H1 (cell line): ENCODE measurements at regions not wholly inside any gene's neighbourhood (a gene's known extent, or its start where the extent isn't known, plus 50 kb on each side); places are given as distances from the start of the nearest gene placed in this dataset.

Source experiments
- CTCF ChIA-PET: fragments of 300-600 bp; sonication (Branson Sonifier 250); formaldehyde crosslinking; loops from one replicate; lab custom pipeline; 2021; ENCODE audit not compliant: partially characterized antibody; lab: Charles Lee
- POLR2A ChIA-PET: fragments of 300-600 bp; sonication (Branson Sonifier 250); formaldehyde crosslinking; loops from one replicate; lab custom pipeline; 2021; ENCODE audit warnings: inconsistent platforms; ENCODE audit not compliant: partially characterized antibody; lab: Charles Lee
- DNase-seq, 2 experiments: peaks; one replicate each; pipeline versions ENCODE4 v3.0.0 to v3.0.0-alpha.2; 2010 to 2022; ENCODE audit warnings: low spot score in 2 of 2, low read depth in 1 of 2, mixed read lengths in 1 of 2
- FAIRE-seq: peaks from 2 replicates; lab custom pipeline; 2011; peaks lifted over from hg19 to GRCh38; lab: Jason Lieb, UNC
- H2AFZ ChIP-seq: 2 replicates; pipeline ENCODE4 v1.8.1; 2012; ENCODE audit warnings: low read length, inconsistent platforms
- H2AK5ac ChIP-seq: 2 replicates; pipeline ENCODE4 v1.6.1; 2013; ENCODE audit warnings: low read depth, low read length
- H2BK120ac ChIP-seq: replicated peaks from 2 replicates; pipeline ENCODE3; 2013; ENCODE audit warnings: low read depth, low read length, inconsistent platforms
- H2BK12ac ChIP-seq: 2 replicates; pipeline ENCODE4 v1.6.1; 2013; ENCODE audit warnings: low read depth, low read length
- H2BK15ac ChIP-seq: 2 replicates; pipeline ENCODE4 v1.6.1; 2013; ENCODE audit warnings: low read length
- H2BK20ac ChIP-seq: 2 replicates; pipeline ENCODE4 v1.6.1; 2013; ENCODE audit warnings: low read length
- H2BK5ac ChIP-seq: 2 replicates; pipeline ENCODE4 v1.6.1; 2013; ENCODE audit warnings: low read depth, low read length
- H3K14ac ChIP-seq: 2 replicates; pipeline ENCODE4 v1.6.1; 2013; ENCODE audit warnings: inconsistent platforms; ENCODE audit not compliant: insufficient read length
- H3K18ac ChIP-seq: 2 replicates; pipeline ENCODE4 v1.6.1; 2013; ENCODE audit warnings: low read length; ENCODE audit errors: extremely low read depth
- H3K23ac ChIP-seq: 2 replicates; pipeline ENCODE4 v1.6.1; 2013; ENCODE audit warnings: inconsistent platforms; ENCODE audit not compliant: insufficient read length
- H3K23me2 ChIP-seq: 2 replicates; pipeline ENCODE4 v1.6.1; 2013; ENCODE audit warnings: low read depth, low read length
- H3K27ac ChIP-seq: 2 replicates; pipeline ENCODE4 v1.6.1; 2011; ENCODE audit warnings: low read depth, low read length, inconsistent platforms
- H3K27me3 ChIP-seq, 4 experiments: replicated peaks in 1 of 4; 1 replicate in 1 of 4; 2 replicates in 3 of 4; pipeline versions ENCODE4 v1.6.1 to v1.8.1; 2011 to 2013; ENCODE audit warnings: low read length in 3 of 4, mild to moderate bottlenecking in 3 of 4, inconsistent platforms in 2 of 4, mixed read lengths in 2 of 4, moderate library complexity in 1 of 4; ENCODE audit not compliant: control insufficient read depth in 3 of 4, insufficient read depth in 3 of 4; ENCODE audit errors: extremely low read depth in 1 of 4
- H3K36me3 ChIP-seq, 4 experiments: 2 replicates each; pipeline versions ENCODE4 v1.6.1 to v1.8.1; 2011 to 2013; ENCODE audit warnings: mild to moderate bottlenecking in 4 of 4, low read length in 3 of 4, moderate library complexity in 2 of 4, control low read depth in 1 of 4, inconsistent platforms in 1 of 4; ENCODE audit not compliant: insufficient read depth in 4 of 4, control insufficient read depth in 2 of 4
- H3K4ac ChIP-seq: replicated peaks from 2 replicates; pipeline ENCODE3; 2013; ENCODE audit warnings: low read length, low read depth, mixed read lengths, inconsistent platforms; ENCODE audit not compliant: insufficient read length
- H3K4me1 ChIP-seq, 4 experiments: replicated peaks in 1 of 4; 1 replicate in 1 of 4; 2 replicates in 3 of 4; pipeline versions ENCODE4 v1.6.1 to v1.8.1; 2011 to 2013; ENCODE audit warnings: low read length in 3 of 4, inconsistent platforms in 2 of 4, mixed read lengths in 1 of 4; ENCODE audit not compliant: insufficient read depth in 4 of 4, control insufficient read depth in 3 of 4
- H3K4me2 ChIP-seq, 2 experiments: 2 replicates each; pipeline versions ENCODE4 v1.6.1 to v1.8.1; 2011 to 2013; ENCODE audit warnings: low read depth in 2 of 2, low read length in 2 of 2, control low read depth in 1 of 2, inconsistent platforms in 1 of 2, mild to moderate bottlenecking in 1 of 2; ENCODE audit not compliant: insufficient read depth in 1 of 2
- H3K4me3 ChIP-seq, 4 experiments: fragments of 200-600, 300-600 bp in 1 of 4; sonication (generic), shearing (Covaris generic), sonication (Bioruptor Twin) in 1 of 4; 2 replicates each; pipeline versions ENCODE4 v1.5.1 to v1.8.1; 2011 to 2016; ENCODE audit warnings: low read length in 4 of 4, low read depth in 3 of 4, control low read depth in 2 of 4, inconsistent platforms in 2 of 4, mild to moderate bottlenecking in 2 of 4, mixed read lengths in 1 of 4, moderate library complexity in 1 of 4; ENCODE audit not compliant: insufficient read depth in 2 of 4; ENCODE audit errors: extremely low read depth in 1 of 4
- H3K56ac ChIP-seq: replicated peaks from 2 replicates; pipeline ENCODE3; 2013; ENCODE audit warnings: low read depth, mild to moderate bottlenecking, mixed read lengths, low read length, inconsistent platforms; ENCODE audit not compliant: insufficient read length
- H3K79me1 ChIP-seq: 2 replicates; pipeline ENCODE4 v1.6.1; 2013; ENCODE audit warnings: low read depth, low read length, control low read depth
- H3K79me2 ChIP-seq, 2 experiments: 2 replicates each; pipeline versions ENCODE4 v1.6.1 to v1.8.1; 2012 to 2013; ENCODE audit warnings: low read length in 2 of 2, mild to moderate bottlenecking in 2 of 2, inconsistent platforms in 1 of 2; ENCODE audit not compliant: insufficient read depth in 2 of 2, control insufficient read depth in 1 of 2
- H3K9ac ChIP-seq, 4 experiments: replicated peaks in 1 of 4; 1 replicate in 1 of 4; 2 replicates in 3 of 4; pipeline versions ENCODE4 v1.6.1 to v1.8.1; 2011 to 2013; ENCODE audit warnings: low read depth in 3 of 4, low read length in 3 of 4, control low read depth in 2 of 4, mild to moderate bottlenecking in 2 of 4, moderate library complexity in 2 of 4, inconsistent platforms in 1 of 4; ENCODE audit errors: extremely low read depth in 1 of 4
- H3K9me3 ChIP-seq, 2 experiments: 2 replicates each; pipeline versions ENCODE4 v1.6.1 to v1.8.1; 2012 to 2013; ENCODE audit warnings: mild to moderate bottlenecking in 2 of 2, moderate library complexity in 2 of 2, control low read depth in 1 of 2, inconsistent platforms in 1 of 2, low read depth in 1 of 2, low read length in 1 of 2, mixed read lengths in 1 of 2; ENCODE audit not compliant: insufficient read depth in 2 of 2
- H4K20me1 ChIP-seq, 2 experiments: replicated peaks in 1 of 2; 2 replicates each; pipeline versions ENCODE3 to v1.8.1; 2011 to 2013; ENCODE audit warnings: inconsistent platforms in 2 of 2, low read length in 2 of 2, mild to moderate bottlenecking in 1 of 2; ENCODE audit not compliant: insufficient read depth in 2 of 2, control insufficient read depth in 1 of 2
- H4K5ac ChIP-seq: 2 replicates; pipeline ENCODE4 v1.6.1; 2013; ENCODE audit warnings: low read length, low read depth, mixed read lengths, inconsistent platforms; ENCODE audit not compliant: insufficient read length
- H4K8ac ChIP-seq: 2 replicates; pipeline ENCODE4 v1.8.0; 2013; ENCODE audit warnings: mild to moderate bottlenecking, moderate library complexity, low read length, inconsistent platforms; ENCODE audit not compliant: insufficient read depth; ENCODE audit errors: extremely low read depth
- H4K91ac ChIP-seq: replicated peaks from 2 replicates; pipeline ENCODE3; 2013; ENCODE audit warnings: low read length, mixed read lengths, inconsistent platforms; ENCODE audit not compliant: insufficient read length
- HDAC2 ChIP-seq, 2 experiments: fragments of 300-600 bp in 1 of 2; sonication (generic) in 1 of 2; IDR thresholded peaks; 2 replicates each; pipeline ENCODE4 v1.6.1; 2011 to 2012; ENCODE audit warnings: low read depth in 2 of 2, low read length in 2 of 2, mild to moderate bottlenecking in 2 of 2, moderate library complexity in 2 of 2, borderline replicate concordance in 1 of 2, inconsistent platforms in 1 of 2
- JUND ChIP-seq: IDR thresholded peaks from 2 replicates; pipeline ENCODE4 v1.6.1; 2011; ENCODE audit warnings: mild to moderate bottlenecking, improper control_type of control experiment, low read length
- SIX5 ChIP-seq: IDR thresholded peaks from 2 replicates; pipeline ENCODE4 v1.6.1; 2011; ENCODE audit warnings: mild to moderate bottlenecking, low read depth, low read length
- WGBS, 2 experiments: shearing (Covaris generic) in 1 of 2; methylation state at CpG; one replicate each; pipeline versions ENCODE4 v1.1.6 to v1.1.7; 2013 to 2015; ENCODE audit warnings: low lambda C conversion rate in 2 of 2, mixed read lengths in 2 of 2, inconsistent platforms in 1 of 2, low coverage in 1 of 2, missing lambda C conversion rate in 1 of 2; ENCODE audit not compliant: insufficient replicate concordance in 2 of 2, insufficient coverage in 1 of 2, insufficient read length in 1 of 2; ENCODE audit errors: extremely low coverage in 1 of 2, missing lambda C conversion rate in 1 of 2; 5-methylcytosine and 5-hydroxymethylcytosine counted together

DNA sequence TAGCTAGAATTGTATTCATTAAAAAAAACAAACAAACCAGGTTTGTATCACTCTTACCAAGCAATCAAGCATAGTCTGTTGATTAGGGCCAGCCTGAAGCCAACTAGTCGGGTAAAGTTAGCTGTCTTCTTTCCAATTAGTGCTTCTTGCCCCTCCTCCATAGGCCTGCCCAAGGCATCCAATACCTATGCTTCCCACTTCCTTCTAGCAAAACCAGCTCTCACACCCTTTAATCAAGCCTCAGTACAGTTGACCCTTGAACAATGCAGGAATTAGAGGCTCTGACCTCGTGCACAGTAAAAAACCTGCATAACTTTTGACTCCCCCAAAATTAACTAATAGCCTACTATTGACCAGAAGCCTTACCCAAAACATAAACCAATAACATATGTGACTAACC lies 119.1 kb upstream of the DTNBP1 start:
- Histone ChIP-seq H2AK5ac (no peak overlapping the region), H2BK5ac (no peak overlapping the region), H3K23me2 (no peaks in the 10 kb centered on the region), H4K8ac (no peak overlapping the region), H3K27me3 (peaks cover 0 to 1% (median 0%) of the 10 kb centered on the region in 4 experiments; a peak in 1 of 7 replicates), H2BK12ac (no peak overlapping the region), H2BK120ac (no peak overlapping the region), H3K14ac (no peak overlapping the region), H2BK15ac (no peak overlapping the region), H3K9me3 (no peaks in the 10 kb centered on the region), H3K9ac (no peak overlapping the region), H3K4me2 (no peak overlapping the region), H4K91ac (no peak overlapping the region), H3K18ac (no peak overlapping the region), H3K56ac (no peak overlapping the region), H3K79me2 (no peaks in the 10 kb centered on the region), H3K23ac (no peak overlapping the region), H3K27ac (no peak overlapping the region), H2AFZ (no peak overlapping the region), H3K4ac (no peak overlapping the region), H4K20me1 (no peaks in the 10 kb centered on the region), H3K4me1 (no peaks in the 10 kb centered on the region), H3K36me3 (no peaks in the 10 kb centered on the region), H4K5ac (no peak overlapping the region), H3K4me3 (no peak overlapping the region), H3K79me1 (no peaks in the 10 kb centered on the region), H2BK20ac (no peak overlapping the region)
- ChIA-PET POLR2A (no interaction called here), CTCF (interaction anchor here (0.6 to 2.1 kb wide), 5 partner anchors 8 to 90 kb away, joined by 3 to 10 read pairs (median 3); no protein-coding TSS in a partner anchor)
- WGBS, 2 experiments, result 90% methylated on average over 2 of the region's 2 CpGs; no CpG with 5 or more reads in 1 of the 2 experiments
- no peak for DNase-seq
- FAIRE-seq, result no peak
- TF ChIP-seq HDAC2 (IDR thresholded peaks at IDR 0.05; ENCODE audit: borderline replicate concordance in 1 of 2, low read depth in 2 of 2, low read length in 2 of 2), result no peak
- TF ChIP-seq SIX5, result no peak
- no peak for TF ChIP-seq JUND
